Endothelial cell of umbilical vein (primary cell): ENCODE measurements at regions not wholly inside any gene's neighbourhood (a gene's known extent, or its start where the extent isn't known, plus 50 kb on each side); places are given as distances from the start of the nearest gene placed in this dataset.

Experiments
- CTCF ChIP-seq, 2 donors: IDR thresholded peaks; 1 replicate in 1 of 2; 2 replicates in 1 of 2; pipeline ENCODE4 v1.5.1; 2011; ENCODE audit warnings: low read length in 2 of 2, mild to moderate bottlenecking in 2 of 2, moderate library complexity in 2 of 2, control low read depth in 1 of 2, inconsistent platforms in 1 of 2, low read depth in 1 of 2; ENCODE audit not compliant: insufficient read depth in 1 of 2; ENCODE audit errors: extremely low read depth in 1 of 2
- EZH2 ChIP-seq: IDR thresholded peaks from 2 replicates; pipeline ENCODE4 v1.6.1; 2012; ENCODE audit warnings: borderline replicate concordance, low read depth, mild to moderate bottlenecking, moderate library complexity, low read length, inconsistent platforms; ENCODE audit not compliant: severe bottlenecking
- FOS ChIP-seq: IDR thresholded peaks from 2 replicates; pipeline ENCODE4 v1.6.1; 2011; ENCODE audit warnings: mild to moderate bottlenecking, low read length, moderate library complexity, borderline replicate concordance; ENCODE audit not compliant: insufficient read depth
- POLR2A ChIP-seq: IDR thresholded peaks from 2 replicates; pipeline ENCODE4 v1.6.1; 2012; ENCODE audit warnings: low read depth, mild to moderate bottlenecking, control low read depth, low read length
- POLR2AphosphoS5 ChIP-seq: IDR thresholded peaks from 2 replicates; pipeline ENCODE4 v1.6.1; 2012; ENCODE audit warnings: low read depth, mild to moderate bottlenecking, control low read depth, low read length, moderate library complexity; ENCODE audit not compliant: insufficient read depth

DNA sequence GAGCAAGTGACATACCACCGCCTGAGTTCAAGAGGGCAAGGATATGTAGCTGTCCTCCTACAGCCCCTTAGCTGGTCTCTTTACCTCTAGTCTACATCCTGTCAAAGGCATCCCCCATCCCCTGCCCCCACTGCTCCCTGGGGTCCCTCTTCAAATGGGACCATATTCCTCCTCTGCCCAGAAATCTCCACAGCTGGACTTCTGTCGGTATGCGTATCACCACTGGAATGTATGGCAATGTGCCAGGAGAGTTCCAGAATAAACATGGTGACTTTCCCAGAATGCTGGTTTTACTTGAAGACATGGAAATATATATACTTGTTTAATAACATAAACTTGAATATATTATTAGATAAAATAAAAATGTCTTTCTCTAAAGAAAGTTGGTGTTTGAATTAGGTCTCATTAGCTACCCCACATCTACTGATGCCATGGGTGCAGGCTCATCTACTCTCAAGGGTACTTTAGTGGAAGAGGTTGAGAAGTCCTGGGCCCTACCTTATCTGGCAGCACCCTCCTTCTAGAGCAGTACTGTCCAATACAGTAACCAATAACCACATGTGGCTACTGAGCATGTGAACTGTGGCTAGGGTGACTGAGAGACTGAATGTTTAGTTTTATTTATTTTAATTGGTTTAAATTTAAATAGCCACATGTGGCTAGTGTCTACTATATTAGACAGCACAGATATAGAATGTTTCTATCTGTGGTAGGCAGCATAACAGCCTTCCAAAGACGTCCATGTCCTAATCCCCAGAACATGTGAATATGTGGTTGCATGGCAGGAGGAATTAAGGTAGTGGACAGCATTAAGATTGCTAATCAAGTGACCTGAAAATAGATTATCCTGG lies 181.7 kb upstream of the SLC30A5 start:
- TF ChIP-seq CTCF (IDR thresholded peaks at IDR 0.05; ENCODE audit: extremely low read depth in 1 of 2, insufficient read depth in 1 of 2, low read depth in 1 of 2, low read length in 2 of 2) (no peak), POLR2A (no peak), EZH2 (no peak), POLR2AphosphoS5 (no peak), FOS (no peak)
